GM12878 (cell line): ENCODE measurements at regions not wholly inside any gene's neighbourhood (a gene's known extent, or its start where the extent isn't known, plus 50 kb on each side); places are given as distances from the start of the nearest gene placed in this dataset.

Experiments used
- ATAC-seq: fragments of 200-7000 bp; cut with Tn5 transposase; 3 replicates; pipeline ENCODE4 v1.9.1; 2020; ENCODE audit warnings: mild to moderate bottlenecking, moderate library complexity
- BruUV-seq: library from RNA; stranded (reverse); fragments of 400-500 nt; replicated peaks from 2 replicates; lab custom pipeline; 2021; lab: Mats Ljungman, UMichigan
- CTCF ChIA-PET: fragments of 300-600 bp; sonication (Branson Sonifier 250); formaldehyde crosslinking; extraction: SDS; loops from one replicate; lab custom pipeline; 2021; ENCODE audit warnings: inconsistent platforms; lab: Yijun Ruan, JAX
- POLR2A ChIA-PET: fragments of 350-600 bp; formaldehyde crosslinking; extraction: SDS; loops from one replicate; lab custom pipeline; 2021; ENCODE audit warnings: inconsistent platforms; lab: Charles Lee
- RAD21 ChIA-PET: fragments of 300-600 bp; sonication (Branson Sonifier 250); formaldehyde crosslinking; loops from one replicate; lab custom pipeline; 2023; ENCODE audit warnings: antibody characterized with exemption; ENCODE audit not compliant: unreplicated experiment; lab: Charles Lee
- SMC1A ChIA-PET: fragments of 300-600 bp; sonication (Branson Sonifier 250); formaldehyde crosslinking; loops from one replicate; lab custom pipeline; 2023; ENCODE audit not compliant: unreplicated experiment, uncharacterized antibody; lab: Charles Lee
- DNase-seq: peaks from one replicate; pipeline ENCODE4 v3.0.0-alpha.2; 2011; ENCODE audit warnings: low read depth, low spot score
- FAIRE-seq: peaks from 3 replicates; lab custom pipeline; 2011; peaks lifted over from hg19 to GRCh38; lab: Jason Lieb, UNC
- H2AFZ ChIP-seq: 2 replicates; pipeline ENCODE4 v1.6.0; 2011; ENCODE audit warnings: low read depth, low read length, control low read depth; ENCODE audit not compliant: control insufficient read depth
- H3K27ac ChIP-seq: 2 replicates; pipeline ENCODE4 v1.5.1; 2011; ENCODE audit warnings: control low read depth; ENCODE audit not compliant: control insufficient read depth, insufficient read depth
- H3K27me3 ChIP-seq, 2 experiments: replicated peaks in 1 of 2; 2 replicates each; pipeline versions ENCODE4 v1.6.0 to v1.6.1; 2011; ENCODE audit warnings: low read length in 1 of 2; ENCODE audit not compliant: control insufficient read depth in 2 of 2, insufficient read depth in 2 of 2
- H3K36me3 ChIP-seq, 2 experiments: 2 replicates each; pipeline ENCODE4 v1.5.1; 2011; ENCODE audit warnings: low read length in 1 of 2; ENCODE audit not compliant: control insufficient read depth in 2 of 2, insufficient read depth in 2 of 2
- H3K4me1 ChIP-seq: 2 replicates; pipeline ENCODE4 v1.6.1; 2011; ENCODE audit warnings: mild to moderate bottlenecking, low read length, moderate library complexity, mixed read lengths; ENCODE audit not compliant: control insufficient read depth, insufficient read depth
- H3K4me2 ChIP-seq: 2 replicates; pipeline ENCODE4 v1.6.0; 2011; ENCODE audit warnings: control low read depth; ENCODE audit not compliant: control insufficient read depth, insufficient read depth
- H3K4me3 ChIP-seq: fragments of 200-600 bp; sonication (generic); 2 replicates; pipeline ENCODE4 v1.5.1; 2016
- H3K79me2 ChIP-seq: 2 replicates; pipeline ENCODE4 v1.6.0; 2011; ENCODE audit warnings: low read length; ENCODE audit not compliant: control insufficient read depth, insufficient read depth
- H3K9ac ChIP-seq: 2 replicates; pipeline ENCODE4 v1.8.0; 2011; ENCODE audit warnings: low read length, control low read depth, mixed read lengths; ENCODE audit not compliant: control insufficient read depth, insufficient read depth
- H3K9me3 ChIP-seq: replicated peaks from 3 replicates; pipeline ENCODE4 v1.5.1; 2011; ENCODE audit warnings: mild to moderate bottlenecking, low read length; ENCODE audit not compliant: control insufficient read depth, insufficient read depth
- H4K20me1 ChIP-seq: 2 replicates; pipeline ENCODE4 v1.6.0; 2011; ENCODE audit not compliant: control insufficient read depth, insufficient read depth
- PAX8 ChIP-seq: fragments of 450-650 bp; IDR thresholded peaks from 2 replicates; pipeline ENCODE4 v1.6.1; 2017; ENCODE audit warnings: mild to moderate bottlenecking, moderate library complexity
- WGBS: methylation state at CpG from one replicate; pipeline ENCODE4 v1.1.6; 2016; ENCODE audit warnings: low lambda C conversion rate; ENCODE audit not compliant: insufficient replicate concordance, insufficient coverage; ENCODE audit errors: missing lambda C conversion rate; 5-methylcytosine and 5-hydroxymethylcytosine counted together
- in situ Hi-C: fragments of 300-500 bp; cut with MboI; formaldehyde crosslinking; loops from 9 replicates; pipeline ENCODE4 v1.14.3; 2018; ENCODE audit warnings: mixed read lengths
- intact Hi-C: fragments of 100-400 bp; cut with micrococcal nuclease; formaldehyde crosslinking; loops from one replicate; pipeline ENCODE4 v1.14.2; 2022; ENCODE audit not compliant: unreplicated experiment
- TF ChIP-seq, protein P1 (sequence below): fragments of 450-650 bp; IDR thresholded peaks from 2 replicates; pipeline ENCODE4 v1.6.1; 2018; ENCODE audit warnings: mild to moderate bottlenecking, low read depth, moderate library complexity; ENCODE audit not compliant: partially characterized antibody
- TF ChIP-seq, protein P2 (sequence below): fragments of 450-650 bp; IDR thresholded peaks from 2 replicates; pipeline ENCODE4 v1.6.1; 2017; ENCODE audit warnings: mild to moderate bottlenecking, moderate library complexity

DNA sequence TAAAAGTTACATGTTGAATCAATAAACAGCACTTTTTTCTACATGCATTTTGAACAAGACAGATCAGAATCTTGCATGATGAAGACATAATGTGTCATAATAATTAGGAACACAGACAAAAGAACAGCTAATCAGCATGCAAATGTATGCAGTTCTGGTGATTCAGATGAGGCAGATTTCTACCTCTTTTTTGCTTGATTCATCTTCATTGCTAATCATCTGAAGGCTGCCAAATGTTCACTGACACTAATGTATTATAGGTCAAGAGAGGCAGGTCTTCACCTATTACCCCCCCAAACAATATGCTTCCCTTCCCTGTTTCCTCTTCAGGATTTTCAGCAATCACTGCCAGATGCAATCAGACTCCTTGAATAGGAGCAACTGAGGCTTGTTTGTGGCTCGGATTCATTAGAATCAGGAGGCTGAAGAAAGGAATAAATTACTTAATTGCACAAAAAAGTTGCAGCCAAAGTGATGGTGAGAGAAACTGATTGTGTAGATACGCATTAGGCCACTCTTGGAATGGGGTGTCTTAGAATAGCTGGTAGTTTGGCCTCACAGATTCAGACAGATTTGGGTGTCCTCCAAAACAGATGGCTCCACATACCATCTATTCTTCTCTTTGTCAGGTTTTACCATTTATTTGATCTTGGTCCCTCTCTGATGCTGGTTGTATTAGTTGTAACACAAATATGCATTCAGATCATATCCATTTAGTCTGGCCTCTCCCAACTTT is 275.4 kb downstream of the RPS6KC1 start:
- POLR2A ChIA-PET, result no interaction called here
- ATAC-seq, result no peak
- no peaks in the 10 kb centered on the region for H3K79me2 ChIP-seq

More for the DNA sequence above, 275.4 kb downstream of the RPS6KC1 start:
- no peaks in the 10 kb centered on the region for H3K27me3 ChIP-seq
- no peak overlapping the region for H3K27ac ChIP-seq
- CTCF ChIA-PET, result no interaction called here
- no peak overlapping the region for H3K4me2 ChIP-seq
- RAD21 ChIA-PET, result no interaction called here
- intact Hi-C loops, result no loop called here
- H3K9me3 ChIP-seq, result no peaks in the 10 kb centered on the region
- FAIRE-seq (no peak), DNase-seq (no peak)
- TF ChIP-seq, protein P1, sequence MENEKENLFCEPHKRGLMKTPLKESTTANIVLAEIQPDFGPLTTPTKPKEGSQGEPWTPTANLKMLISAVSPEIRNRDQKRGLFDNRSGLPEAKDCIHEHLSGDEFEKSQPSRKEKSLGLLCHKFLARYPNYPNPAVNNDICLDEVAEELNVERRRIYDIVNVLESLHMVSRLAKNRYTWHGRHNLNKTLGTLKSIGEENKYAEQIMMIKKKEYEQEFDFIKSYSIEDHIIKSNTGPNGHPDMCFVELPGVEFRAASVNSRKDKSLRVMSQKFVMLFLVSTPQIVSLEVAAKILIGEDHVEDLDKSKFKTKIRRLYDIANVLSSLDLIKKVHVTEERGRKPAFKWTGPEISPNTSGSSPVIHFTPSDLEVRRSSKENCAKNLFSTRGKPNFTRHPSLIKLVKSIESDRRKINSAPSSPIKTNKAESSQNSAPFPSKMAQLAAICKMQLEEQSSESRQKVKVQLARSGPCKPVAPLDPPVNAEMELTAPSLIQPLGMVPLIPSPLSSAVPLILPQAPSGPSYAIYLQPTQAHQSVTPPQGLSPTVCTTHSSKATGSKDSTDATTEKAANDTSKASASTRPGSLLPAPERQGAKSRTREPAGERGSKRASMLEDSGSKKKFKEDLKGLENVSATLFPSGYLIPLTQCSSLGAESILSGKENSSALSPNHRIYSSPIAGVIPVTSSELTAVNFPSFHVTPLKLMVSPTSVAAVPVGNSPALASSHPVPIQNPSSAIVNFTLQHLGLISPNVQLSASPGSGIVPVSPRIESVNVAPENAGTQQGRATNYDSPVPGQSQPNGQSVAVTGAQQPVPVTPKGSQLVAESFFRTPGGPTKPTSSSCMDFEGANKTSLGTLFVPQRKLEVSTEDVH, result no peak
- TF ChIP-seq, protein P2, sequence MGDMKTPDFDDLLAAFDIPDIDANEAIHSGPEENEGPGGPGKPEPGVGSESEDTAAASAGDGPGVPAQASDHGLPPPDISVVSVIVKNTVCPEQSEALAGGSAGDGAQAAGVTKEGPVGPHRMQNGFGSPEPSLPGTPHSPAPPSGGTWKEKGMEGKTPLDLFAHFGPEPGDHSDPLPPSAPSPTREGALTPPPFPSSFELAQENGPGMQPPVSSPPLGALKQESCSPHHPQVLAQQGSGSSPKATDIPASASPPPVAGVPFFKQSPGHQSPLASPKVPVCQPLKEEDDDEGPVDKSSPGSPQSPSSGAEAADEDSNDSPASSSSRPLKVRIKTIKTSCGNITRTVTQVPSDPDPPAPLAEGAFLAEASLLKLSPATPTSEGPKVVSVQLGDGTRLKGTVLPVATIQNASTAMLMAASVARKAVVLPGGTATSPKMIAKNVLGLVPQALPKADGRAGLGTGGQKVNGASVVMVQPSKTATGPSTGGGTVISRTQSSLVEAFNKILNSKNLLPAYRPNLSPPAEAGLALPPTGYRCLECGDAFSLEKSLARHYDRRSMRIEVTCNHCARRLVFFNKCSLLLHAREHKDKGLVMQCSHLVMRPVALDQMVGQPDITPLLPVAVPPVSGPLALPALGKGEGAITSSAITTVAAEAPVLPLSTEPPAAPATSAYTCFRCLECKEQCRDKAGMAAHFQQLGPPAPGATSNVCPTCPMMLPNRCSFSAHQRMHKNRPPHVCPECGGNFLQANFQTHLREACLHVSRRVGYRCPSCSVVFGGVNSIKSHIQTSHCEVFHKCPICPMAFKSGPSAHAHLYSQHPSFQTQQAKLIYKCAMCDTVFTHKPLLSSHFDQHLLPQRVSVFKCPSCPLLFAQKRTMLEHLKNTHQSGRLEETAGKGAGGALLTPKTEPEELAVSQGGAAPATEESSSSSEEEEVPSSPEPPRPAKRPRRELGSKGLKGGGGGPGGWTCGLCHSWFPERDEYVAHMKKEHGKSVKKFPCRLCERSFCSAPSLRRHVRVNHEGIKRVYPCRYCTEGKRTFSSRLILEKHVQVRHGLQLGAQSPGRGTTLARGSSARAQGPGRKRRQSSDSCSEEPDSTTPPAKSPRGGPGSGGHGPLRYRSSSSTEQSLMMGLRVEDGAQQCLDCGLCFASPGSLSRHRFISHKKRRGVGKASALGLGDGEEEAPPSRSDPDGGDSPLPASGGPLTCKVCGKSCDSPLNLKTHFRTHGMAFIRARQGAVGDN, result no peak
- no peak for TF ChIP-seq PAX8
- in situ Hi-C loops, result no loop called here
- no peak overlapping the region for H3K9ac ChIP-seq
- no TSS peak for BruUV-seq
- WGBS, result 48% methylated on average over 2 of the region's 2 CpGs
- no peaks in the 10 kb centered on the region for H4K20me1 ChIP-seq
- H3K4me1 ChIP-seq, result no peaks in the 10 kb centered on the region
- no peaks in the 10 kb centered on the region for H3K36me3 ChIP-seq
- SMC1A ChIA-PET, result no interaction called here
- no peak overlapping the region for H3K4me3 ChIP-seq
- H2AFZ ChIP-seq, result no peak overlapping the region
